K562 (cell line): ENCODE measurements at regions not wholly inside any gene's neighbourhood (a gene's known extent, or its start where the extent isn't known, plus 50 kb on each side); places are given as distances from the start of the nearest gene placed in this dataset.

ENCODE experiments used
- ATAC-seq: fragments of 200-7000 bp; cut with Tn5 transposase; 3 replicates; pipeline ENCODE4 v1.9.1; 2020; ENCODE audit warnings: moderate library complexity
- BruUV-seq: library from RNA; stranded (reverse); fragments of 400-500 nt; replicated peaks from 2 replicates; lab custom pipeline; 2021; lab: Mats Ljungman, UMichigan
- CTCF ChIA-PET: fragments of 300-600 bp; formaldehyde crosslinking; extraction: SDS; loops from one replicate; lab custom pipeline; 2021; ENCODE audit warnings: low intra/inter-chr PET ratio; lab: Yijun Ruan, JAX
- POLR2A ChIA-PET: fragments of 300-600, 350-650 bp; sonication (Branson Sonifier 250); formaldehyde crosslinking; extraction: SDS; loops from one replicate; lab custom pipeline; 2021; ENCODE audit warnings: antibody characterized with exemption, inconsistent platforms; lab: Yijun Ruan, JAX
- DNase-seq, 4 experiments: peaks; one replicate each; pipeline versions ENCODE4 v3.0.0 to v3.0.0-alpha.2; 2011 to 2018; ENCODE audit warnings: low spot score in 3 of 4, mixed read lengths in 3 of 4; ENCODE audit errors: extremely low read depth in 1 of 4
- FAIRE-seq: peaks from 2 replicates; lab custom pipeline; 2011; peaks lifted over from hg19 to GRCh38; lab: Jason Lieb, UNC
- H2AFZ ChIP-seq: 2 replicates; pipeline ENCODE4 v1.6.0; 2011; ENCODE audit warnings: low read depth, low read length, control low read depth, inconsistent platforms
- H3K27ac ChIP-seq: fragments of 200-600 bp; 3 replicates; pipeline ENCODE4 v1.8.0; 2011; ENCODE audit warnings: low read depth, mild to moderate bottlenecking, control low read depth, inconsistent platforms, low read length, moderate library complexity, mixed read lengths; ENCODE audit errors: extremely low read depth
- H3K27me3 ChIP-seq, 2 experiments: fragments of 300-600 bp in 1 of 2; 2 replicates in 1 of 2; 3 replicates in 1 of 2; pipeline versions ENCODE4 v1.6.0 to v1.8.0; 2011; ENCODE audit warnings: inconsistent platforms in 2 of 2, low read length in 2 of 2, mild to moderate bottlenecking in 1 of 2, mixed read lengths in 1 of 2, moderate library complexity in 1 of 2; ENCODE audit not compliant: control insufficient read depth in 2 of 2, insufficient read depth in 2 of 2
- H3K36me3 ChIP-seq: fragments of 300-600 bp; 3 replicates; pipeline ENCODE4 v1.8.0; 2011; ENCODE audit warnings: mild to moderate bottlenecking, low read length, inconsistent platforms; ENCODE audit not compliant: control insufficient read depth, insufficient read depth
- H3K4me1 ChIP-seq, 2 experiments: fragments of 200-600 bp in 1 of 2; replicated peaks in 1 of 2; 2 replicates in 1 of 2; 3 replicates in 1 of 2; pipeline versions ENCODE4 v1.5.1 to v1.8.0; 2011; ENCODE audit warnings: inconsistent platforms in 2 of 2, low read length in 2 of 2, mild to moderate bottlenecking in 1 of 2, mixed read lengths in 1 of 2, moderate library complexity in 1 of 2; ENCODE audit not compliant: control insufficient read depth in 2 of 2, insufficient read depth in 2 of 2
- H3K4me2 ChIP-seq: 2 replicates; pipeline ENCODE4 v1.6.1; 2011; ENCODE audit warnings: low read length, control low read depth, inconsistent platforms, mixed read lengths; ENCODE audit not compliant: insufficient read depth
- H3K4me3 ChIP-seq: fragments of 200-600 bp; sonication (generic), shearing (Covaris generic); 2 replicates; pipeline ENCODE4 v1.5.1; 2016; ENCODE audit warnings: control low read depth, inconsistent platforms
- H3K79me2 ChIP-seq: fragments of 200-600 bp; 3 replicates; pipeline ENCODE4 v1.8.0; 2011; ENCODE audit warnings: low read length, inconsistent platforms; ENCODE audit not compliant: control insufficient read depth, insufficient read depth
- H3K9ac ChIP-seq, 2 experiments: 2 replicates each; pipeline versions ENCODE4 v1.6.0 to v1.6.1; 2011; ENCODE audit warnings: low read depth in 2 of 2, low read length in 2 of 2, control low read depth in 1 of 2, inconsistent platforms in 1 of 2, mild to moderate bottlenecking in 1 of 2, mixed read lengths in 1 of 2; ENCODE audit not compliant: insufficient read depth in 1 of 2
- H3K9me1 ChIP-seq: one replicate; pipeline ENCODE4 v1.6.0; 2011; ENCODE audit warnings: inconsistent platforms, mild to moderate bottlenecking, low read length, moderate library complexity; ENCODE audit not compliant: control insufficient read depth, insufficient read depth
- H3K9me3 ChIP-seq: replicated peaks from 2 replicates; pipeline ENCODE4 v1.5.1; 2011; ENCODE audit warnings: low read depth, low read length, inconsistent platforms; ENCODE audit not compliant: control insufficient read depth, insufficient read depth
- H4K20me1 ChIP-seq: replicated peaks from 2 replicates; pipeline ENCODE4 v1.6.1; 2011; ENCODE audit warnings: low read length, inconsistent platforms, mixed read lengths; ENCODE audit not compliant: control insufficient read depth, insufficient read depth
- TFE3 ChIP-seq: fragments of 450-650 bp; formaldehyde crosslinking; IDR thresholded peaks from 2 replicates; pipeline ENCODE4 v1.4.0; 2020; ENCODE audit warnings: mild to moderate bottlenecking, mixed read lengths
- ZNF449 ChIP-seq: fragments of 250-450 bp; sonication (Bioruptor Pico); IDR thresholded peaks from 2 replicates; pipeline ENCODE4 v1.8.0; 2022; ENCODE audit warnings: moderate library complexity, mild to moderate bottlenecking, inconsistent platforms
- WGBS: fragments of 100-300 bp; shearing (Covaris generic); methylation state at CpG from one replicate; pipeline ENCODE4 v1.1.6; 2016; ENCODE audit warnings: low coverage, mixed read lengths; ENCODE audit not compliant: insufficient coverage; ENCODE audit errors: missing lambda C conversion rate; 5-methylcytosine and 5-hydroxymethylcytosine counted together
- in situ Hi-C: fragments of 300-500 bp; cut with MboI; formaldehyde crosslinking; loops from 4 replicates; pipeline ENCODE4 v1.15.0; 2018; ENCODE audit warnings: inconsistent platforms, mixed read lengths
- intact Hi-C: fragments of 100-400 bp; cut with micrococcal nuclease; formaldehyde crosslinking; loops from 2 replicates; pipeline ENCODE4 v1.14.2; 2022

GRCh38 chr5:25568294-25568693, 923.5 kb upstream of the CDH10 start:
- Histone ChIP-seq H3K27ac (no peak overlapping the region), H2AFZ (no peak overlapping the region), H3K27me3 (no peaks in the 10 kb centered on the region), H3K4me1 (no peaks in the 10 kb centered on the region), H3K4me2 (no peak overlapping the region)
- BruUV-seq: no TSS peak
- POLR2A ChIA-PET: interaction anchor here (0.6 kb wide), 1 partner anchor 27 kb away, joined by 3 read pairs; no protein-coding TSS in a partner anchor
- in situ Hi-C loops (no loop called here), intact Hi-C loops (no loop called here)
- 0% methylated on average over 1 of the region's 1 CpG for WGBS
- CTCF ChIA-PET: no interaction called here
- TF ChIP-seq TFE3 (CRISPR knock-in tag) (0 out of 2 replicates have a peak, but pooled peaks have one; percentile 6), ZNF449 (CRISPR knock-in tag) (no peak)
- TF ChIP-seq, all 486 proteins: peak for 1
- no peaks in the 10 kb centered on the region for H3K9me3 ChIP-seq
- no peak overlapping the region for H3K4me3 ChIP-seq
- H3K9ac ChIP-seq: no peak overlapping the region
- DNase-seq: no peak
- no peak for FAIRE-seq
- H3K9me1 ChIP-seq: no peaks in the 10 kb centered on the region
- H3K36me3 ChIP-seq: no peaks in the 10 kb centered on the region
- H4K20me1 ChIP-seq: no peaks in the 10 kb centered on the region
- no peaks in the 10 kb centered on the region for H3K79me2 ChIP-seq
- ATAC-seq: no peak
